UCSD-AML1 (cell line): ENCODE measurements at regions not wholly inside any gene's neighbourhood (a gene's known extent, or its start where the extent isn't known, plus 50 kb on each side); places are given as distances from the start of the nearest gene placed in this dataset.

Experiments used
- DNase-seq: peaks from one replicate; lab custom pipeline; 2025; ENCODE audit not compliant: unreplicated experiment; lab: John Stamatoyannopoulos, UW

DNA sequence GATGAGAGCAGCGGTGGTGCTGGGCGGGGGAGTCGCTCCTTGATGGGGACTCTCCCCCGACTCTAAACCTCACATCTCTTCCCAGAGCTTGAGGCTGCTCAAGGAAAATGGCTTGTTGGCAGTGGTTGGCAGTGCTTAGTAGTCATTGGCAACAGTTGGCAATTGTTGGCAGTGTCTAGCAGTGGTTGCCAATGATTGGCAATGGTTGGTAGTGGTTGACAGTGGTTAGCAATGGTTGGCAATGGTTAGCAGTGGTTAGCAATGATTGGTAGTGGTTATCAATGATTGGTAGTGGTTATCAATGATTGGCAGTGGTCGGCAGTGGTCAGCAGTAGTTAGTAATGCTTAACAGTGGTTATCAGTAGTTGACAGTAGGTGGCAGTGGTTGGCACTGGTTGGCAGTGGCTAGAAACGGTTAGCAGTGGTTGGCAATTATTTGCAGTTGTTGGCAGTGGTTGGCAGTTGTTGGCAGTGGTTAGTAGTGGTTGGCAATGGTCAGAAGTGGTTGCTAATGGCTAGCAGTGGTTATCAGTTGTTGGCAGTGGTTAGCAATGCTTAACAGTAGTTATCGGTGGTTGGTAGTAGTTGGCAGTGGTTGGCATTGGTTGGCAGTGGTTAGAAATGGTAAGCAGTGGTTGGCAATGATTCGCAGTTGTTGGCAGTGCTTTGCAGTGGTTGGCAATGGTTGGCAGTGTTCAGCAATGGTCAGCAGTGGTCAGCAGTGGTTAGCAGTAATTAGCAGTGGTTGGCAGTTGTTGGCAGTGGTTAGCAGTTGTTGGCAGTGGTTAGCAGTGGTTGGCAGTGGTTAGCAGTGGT, 85.4 kb upstream of the OTOS start:
- no peak for DNase-seq

DNA sequence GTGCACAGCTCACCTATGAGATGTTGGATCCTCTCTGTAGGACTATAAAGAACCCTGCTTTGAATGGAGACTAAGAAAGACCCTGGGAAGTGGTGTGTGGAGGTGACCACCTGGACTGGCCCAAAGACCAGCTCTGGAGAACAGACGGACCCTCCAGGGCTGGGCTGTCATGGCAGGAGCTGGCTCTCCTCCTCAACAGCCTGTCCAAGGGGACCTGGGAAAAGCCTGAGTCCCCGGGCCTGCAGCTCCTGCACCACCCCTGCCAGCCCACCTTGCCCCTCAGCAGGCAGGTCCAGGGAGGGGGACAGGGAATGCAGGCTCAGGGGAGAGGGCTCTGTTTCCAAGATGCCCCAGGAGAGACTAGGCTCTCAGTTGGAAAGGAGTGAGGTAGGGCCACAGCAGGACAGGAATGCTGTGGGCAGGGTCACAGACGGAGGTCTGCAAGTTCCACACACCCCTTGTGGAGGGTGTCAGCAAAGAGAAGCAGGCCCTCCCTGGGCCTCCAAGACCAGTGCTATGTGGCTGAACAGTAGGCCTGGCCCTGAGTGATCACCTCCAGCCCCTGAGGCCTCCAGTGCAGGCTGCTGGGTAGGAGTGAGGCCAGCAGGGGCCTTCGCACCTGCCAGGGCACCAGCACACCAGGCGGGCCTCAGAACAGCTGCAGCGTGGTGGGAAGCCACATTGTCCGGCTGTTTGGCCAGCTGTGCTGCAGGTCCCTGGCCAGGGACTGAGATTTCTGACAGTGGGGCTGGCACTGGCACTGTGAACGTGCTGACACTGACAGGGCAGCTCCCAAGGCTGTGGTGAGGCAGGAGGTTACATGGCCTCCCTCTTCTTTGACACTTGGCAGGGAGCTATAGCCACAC, 86.4 kb upstream of the OTOS start:
- DNase-seq, result no peak

- no peak for DNase-seq
Observed at GRCh38 chr2:240227538-240228428, 87.3 kb upstream of the OTOS start.

DNA sequence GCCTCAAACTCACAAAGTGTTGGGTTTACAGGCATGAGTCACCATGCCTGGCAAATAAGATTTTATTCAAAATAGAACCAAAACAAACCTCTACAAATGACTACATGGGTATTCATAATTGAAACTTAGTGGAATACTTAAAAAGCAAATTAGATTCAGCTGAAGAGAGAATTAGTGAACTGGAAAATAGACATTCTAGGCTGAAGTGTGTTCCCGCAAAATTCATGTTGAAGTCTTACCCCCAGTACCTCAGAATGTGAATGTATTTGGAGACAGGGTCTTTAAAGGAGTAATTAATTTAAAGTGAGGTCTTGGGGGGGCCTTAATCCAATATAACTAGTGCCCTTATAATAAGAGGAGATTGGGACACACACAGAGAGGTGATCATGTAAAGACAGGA, 88.5 kb upstream of the OTOS start:
- no peak for DNase-seq

DNA sequence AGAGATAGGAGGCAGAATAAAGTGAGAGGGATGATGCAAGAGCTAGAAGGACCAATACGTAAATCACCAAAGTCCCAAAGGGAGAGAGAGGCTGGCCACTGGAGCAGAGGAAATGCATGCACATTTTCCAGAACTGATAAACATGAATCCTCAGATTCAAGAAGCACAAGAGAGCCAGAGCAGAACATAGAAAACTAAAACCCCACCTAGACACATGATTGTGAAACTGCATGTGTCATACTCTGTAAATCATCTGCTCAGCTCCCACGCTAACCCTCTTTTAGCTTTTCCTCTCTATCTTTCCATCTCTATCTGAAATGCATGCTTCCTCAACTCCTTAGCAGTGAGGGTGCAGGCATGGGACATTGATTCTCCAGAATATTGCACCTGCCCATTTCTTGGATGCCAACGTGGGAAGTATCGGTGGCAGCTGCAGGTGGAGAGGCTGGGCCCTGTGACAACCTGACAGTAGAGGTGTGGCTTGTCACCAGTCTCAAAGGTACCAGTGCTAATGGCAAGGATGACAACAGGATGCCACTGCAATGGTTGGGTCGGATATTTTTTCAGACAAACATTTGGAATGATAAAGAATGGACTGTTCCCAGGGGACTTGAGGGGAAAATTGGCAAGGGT, 89.3 kb upstream of the OTOS start:
- no peak for DNase-seq

DNA sequence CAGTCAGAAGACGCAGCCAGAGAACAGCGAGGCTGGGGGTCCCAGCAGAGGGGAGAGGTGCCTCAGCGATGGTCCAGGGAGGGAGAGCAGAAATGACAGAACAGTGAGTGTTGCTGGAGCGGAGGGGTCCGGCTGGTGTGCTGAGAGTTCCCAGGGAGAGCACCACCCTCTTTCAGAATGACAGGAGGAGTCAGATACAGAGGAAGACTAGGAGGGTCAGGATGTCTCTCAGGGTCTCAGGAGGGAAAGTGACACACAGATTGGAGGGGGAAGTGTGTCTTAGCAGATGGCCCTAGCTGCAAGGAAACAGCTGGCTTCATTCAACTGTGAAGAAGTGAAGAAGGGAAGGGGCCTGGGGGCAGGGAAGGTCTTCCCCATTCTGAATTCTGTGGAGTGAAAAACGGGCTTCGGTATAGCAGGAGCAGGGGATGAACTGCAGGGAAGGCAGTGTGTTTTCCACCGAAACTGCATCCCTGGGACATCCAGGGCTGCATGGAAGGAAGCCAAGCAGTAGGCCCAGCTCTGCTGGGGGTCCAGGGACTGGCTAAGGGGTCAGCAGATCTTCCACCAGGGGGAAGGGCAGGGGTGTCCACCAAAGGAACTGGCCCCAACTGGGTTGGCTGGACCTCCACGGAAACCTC, 90.0 kb upstream of the OTOS start:
- DNase-seq, result no peak

GRCh38 chr2:240231838-240232244, 91.4 kb upstream of the OTOS start:
- no peak for DNase-seq

- no peak for DNase-seq
Observed at GRCh38 chr2:240232264-240232915, 91.9 kb upstream of the OTOS start.

GRCh38 chr2:240232961-240233884, 92.8 kb upstream of the OTOS start:
- peak; percentile 70 for DNase-seq

- no peak for DNase-seq
Observed at GRCh38 chr2:240233885-240234502, 93.5 kb upstream of the OTOS start.

DNA sequence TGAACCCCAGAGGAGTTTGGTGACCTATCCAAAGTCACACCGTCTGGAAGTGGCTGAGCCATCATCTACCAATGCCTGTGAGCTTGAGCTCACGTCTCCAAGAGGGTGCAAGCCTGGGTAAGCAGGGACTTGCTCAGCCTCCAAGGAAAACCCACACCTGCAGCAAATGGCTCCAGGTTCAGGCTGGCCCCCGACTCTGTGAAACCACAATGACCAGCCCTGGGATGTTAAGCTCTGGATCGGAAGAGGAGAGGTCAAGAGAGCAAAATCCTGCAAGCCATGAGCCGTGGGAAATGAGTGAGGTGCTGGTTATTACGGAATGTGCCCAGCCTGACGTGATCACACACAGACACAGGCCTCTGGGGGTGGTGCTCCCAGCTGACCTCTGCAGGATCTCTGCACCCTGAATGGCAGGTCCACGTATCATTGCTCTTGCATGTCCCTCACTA, 94.1 kb upstream of the OTOS start:
- no peak for DNase-seq

DNA sequence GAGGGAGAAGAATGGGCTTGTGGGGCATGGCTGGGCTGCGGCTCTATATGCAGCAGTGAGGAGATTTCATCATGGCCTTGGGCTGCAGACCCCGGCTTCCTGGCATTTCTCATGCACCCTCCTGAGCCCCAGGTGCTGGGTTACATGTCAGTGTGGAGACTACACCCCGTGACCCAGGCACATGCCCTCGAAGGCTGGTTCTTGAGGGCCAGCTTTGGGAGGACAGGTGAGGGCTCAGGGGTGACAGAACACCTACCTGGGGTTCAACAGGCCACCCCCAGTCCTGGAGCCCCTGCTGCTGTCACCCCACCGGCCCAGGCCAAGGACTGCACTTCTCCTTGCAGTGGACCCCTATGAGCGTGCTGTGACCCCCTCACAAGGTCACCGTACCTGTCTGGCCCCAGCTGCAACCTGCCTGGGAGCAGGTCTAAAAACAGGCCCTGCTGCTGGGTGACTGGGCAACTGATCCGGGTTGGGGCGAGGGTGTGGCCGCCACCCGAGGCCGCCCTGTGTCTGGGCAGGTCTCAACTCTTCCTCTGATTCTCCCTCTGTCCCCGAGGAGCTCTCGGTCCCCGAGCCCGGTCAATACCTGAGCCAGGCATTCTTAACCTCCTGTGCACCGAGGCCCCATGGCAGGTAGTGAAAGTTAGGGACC, 94.8 kb upstream of the OTOS start:
- no peak for DNase-seq

DNA sequence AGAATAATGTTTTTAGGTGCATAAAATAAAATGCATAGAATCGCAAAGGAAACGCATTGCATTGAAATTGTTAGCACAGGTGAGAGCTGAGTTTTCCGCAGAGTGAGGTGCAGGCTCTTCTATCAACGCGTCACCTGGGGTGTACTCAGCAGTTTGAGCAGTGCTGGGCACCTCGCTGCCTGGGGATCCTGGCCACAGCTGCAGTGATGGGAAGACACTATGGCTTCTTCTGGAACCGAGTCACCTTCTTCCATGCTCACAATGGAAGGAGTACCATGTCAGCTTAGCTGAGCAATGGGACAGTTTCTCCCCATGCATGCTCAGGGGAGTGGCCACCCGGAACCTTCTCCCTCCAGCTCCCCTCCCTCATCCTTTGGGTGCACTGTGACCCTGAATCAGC, 95.4 kb upstream of the OTOS start:
- DNase-seq, result no peak

DNA sequence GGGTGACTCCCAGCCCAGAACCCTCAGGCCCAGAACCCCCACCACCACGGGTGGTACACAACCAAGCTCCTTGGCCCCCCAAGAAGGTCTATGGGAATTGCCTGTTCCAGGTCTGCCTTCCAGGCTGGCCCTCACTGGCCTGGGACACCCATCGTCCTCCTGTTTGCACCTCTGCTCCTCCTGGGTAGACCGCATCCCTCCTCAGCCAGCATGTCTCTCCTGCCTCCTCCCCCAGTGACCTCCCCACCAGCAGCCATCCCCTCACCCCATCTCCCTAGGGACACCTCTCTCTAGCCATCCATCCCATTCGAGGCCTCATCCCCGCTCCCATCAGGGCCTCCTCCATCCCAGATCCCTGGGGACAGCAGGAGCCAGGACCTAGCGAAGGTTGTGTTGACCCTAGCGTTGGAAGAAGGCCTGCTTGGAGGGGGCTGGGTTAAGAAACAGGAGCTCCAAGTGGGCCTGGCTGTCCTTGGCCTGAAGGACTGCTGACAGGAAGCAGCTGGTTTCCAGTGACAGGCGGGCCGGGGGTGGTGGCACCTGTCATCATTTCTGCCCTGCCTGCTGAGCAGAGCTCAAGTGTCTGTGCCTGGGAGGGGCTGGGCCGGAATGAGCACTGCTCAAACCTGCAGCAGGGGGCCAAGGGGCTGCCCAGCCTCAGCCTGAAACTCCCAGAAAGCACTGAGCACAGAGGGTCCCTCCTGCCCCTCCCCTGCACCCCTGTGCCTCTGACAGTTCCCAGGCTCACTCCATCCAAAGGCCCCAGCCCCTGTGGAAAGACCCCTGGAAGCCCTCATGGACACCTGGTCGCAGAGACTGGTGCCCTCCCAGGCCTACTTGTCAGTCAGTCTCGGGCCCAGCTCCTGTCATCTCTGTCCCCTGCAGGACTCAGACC, 96.0 kb upstream of the OTOS start:
- no peak for DNase-seq

DNA sequence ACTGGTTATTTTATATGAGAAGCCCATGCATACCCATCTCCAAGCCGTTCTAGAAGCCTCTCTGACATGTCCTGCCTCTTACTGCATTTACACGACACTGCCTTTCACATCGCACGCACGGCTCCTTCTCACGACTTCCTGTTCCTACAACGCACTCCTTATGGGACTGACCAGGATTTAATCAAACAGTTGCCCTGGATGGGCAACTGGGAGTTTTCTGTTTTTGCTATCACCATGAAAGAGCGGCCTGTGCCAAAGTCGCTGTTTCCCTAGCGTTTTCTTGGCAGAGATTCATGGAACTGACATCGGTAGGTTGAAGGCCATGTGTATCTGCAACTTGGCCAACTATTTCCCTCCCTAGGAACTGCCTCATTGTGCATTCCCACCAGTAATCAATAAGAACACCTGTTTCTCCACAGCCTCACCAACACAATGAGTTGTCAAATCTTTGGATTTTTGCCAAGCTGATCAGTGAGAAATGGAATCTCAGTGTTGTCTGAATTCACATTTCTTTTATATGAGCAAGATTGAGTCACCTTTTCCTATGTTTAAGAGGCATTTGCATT, 97.2 kb upstream of the OTOS start:
- DNase-seq, result no peak

GRCh38 chr2:240238201-240238600, 97.7 kb upstream of the OTOS start:
- DNase-seq, result no peak
